Transverse colon (tissue), 4 donors: ENCODE measurements at regions not wholly inside any gene's neighbourhood (a gene's known extent, or its start where the extent isn't known, plus 50 kb on each side); places are given as distances from the start of the nearest gene placed in this dataset.

Experiments
- POLR2A ChIP-seq: fragments of 450-650 bp; IDR thresholded peaks from one replicate; pipeline ENCODE4 v1.6.1; 2016; ENCODE audit warnings: antibody characterized with exemption, mild to moderate bottlenecking, moderate library complexity
- POLR2AphosphoS5 ChIP-seq, 3 donors: sonication (generic); formaldehyde crosslinking; IDR thresholded peaks; one replicate each; pipeline ENCODE4 v1.6.1; 2016; ENCODE audit warnings: antibody characterized with exemption in 3 of 3
- TF ChIP-seq, protein P1 (sequence below), 5 experiments: fragments of 200-600 bp in 3 of 5; fragments of 450-650 bp in 2 of 5; sonication (generic) in 3 of 5; IDR thresholded peaks; 1 replicate in 2 of 5; 2 replicates in 3 of 5; pipeline ENCODE4 v1.5.1; 2016 to 2017; ENCODE audit warnings: antibody characterized with exemption in 5 of 5, inconsistent platforms in 3 of 5, mild to moderate bottlenecking in 2 of 5, moderate library complexity in 1 of 5

DNA sequence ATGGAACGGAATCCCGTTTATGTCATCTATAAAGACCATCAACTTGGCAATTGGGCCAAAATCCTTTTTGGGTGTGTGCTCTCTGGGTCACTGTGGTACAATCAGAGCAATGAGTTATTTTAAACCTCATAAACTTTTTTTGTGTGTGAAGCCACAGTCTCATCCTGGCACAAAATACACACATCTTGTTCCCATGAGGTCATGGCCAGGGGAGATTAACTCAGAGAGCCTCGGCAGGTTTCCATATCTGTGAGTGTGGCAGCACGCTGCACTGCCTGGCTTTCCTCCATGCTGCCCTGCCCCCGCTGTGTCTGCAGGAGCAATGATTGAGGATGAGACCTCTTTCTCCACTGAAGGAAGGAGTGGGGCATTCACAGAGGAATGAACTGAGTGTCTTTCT lies 54.0 kb upstream of the DLG1 start:
- TF ChIP-seq, protein P1, sequence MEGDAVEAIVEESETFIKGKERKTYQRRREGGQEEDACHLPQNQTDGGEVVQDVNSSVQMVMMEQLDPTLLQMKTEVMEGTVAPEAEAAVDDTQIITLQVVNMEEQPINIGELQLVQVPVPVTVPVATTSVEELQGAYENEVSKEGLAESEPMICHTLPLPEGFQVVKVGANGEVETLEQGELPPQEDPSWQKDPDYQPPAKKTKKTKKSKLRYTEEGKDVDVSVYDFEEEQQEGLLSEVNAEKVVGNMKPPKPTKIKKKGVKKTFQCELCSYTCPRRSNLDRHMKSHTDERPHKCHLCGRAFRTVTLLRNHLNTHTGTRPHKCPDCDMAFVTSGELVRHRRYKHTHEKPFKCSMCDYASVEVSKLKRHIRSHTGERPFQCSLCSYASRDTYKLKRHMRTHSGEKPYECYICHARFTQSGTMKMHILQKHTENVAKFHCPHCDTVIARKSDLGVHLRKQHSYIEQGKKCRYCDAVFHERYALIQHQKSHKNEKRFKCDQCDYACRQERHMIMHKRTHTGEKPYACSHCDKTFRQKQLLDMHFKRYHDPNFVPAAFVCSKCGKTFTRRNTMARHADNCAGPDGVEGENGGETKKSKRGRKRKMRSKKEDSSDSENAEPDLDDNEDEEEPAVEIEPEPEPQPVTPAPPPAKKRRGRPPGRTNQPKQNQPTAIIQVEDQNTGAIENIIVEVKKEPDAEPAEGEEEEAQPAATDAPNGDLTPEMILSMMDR (IDR thresholded peaks at IDR 0.05), result no peak
- TF ChIP-seq POLR2A (no peak), POLR2AphosphoS5 (IDR thresholded peaks at IDR 0.05) (peak; percentile 9 to 33 (median 14))
